Activated T-helper 1 cell treated with anti-CD3 and anti-CD28 coated beads, Interleukin-12 subunit alpha, Interleukin-12 subunit beta, Interleukin-2, Interleukin-4 antibody, amounts not matched to agents 30 ng/mL and 10 ng/mL and 1 ng/mL, durations not matched to agents 14 hours and 24 hours and 36 hours (primary cell): ENCODE measurements at regions not wholly inside any gene's neighbourhood (a gene's known extent, or its start where the extent isn't known, plus 50 kb on each side); places are given as distances from the start of the nearest gene placed in this dataset.
"Not testable (repeated sequence)": the region's sequence is repeated elsewhere in the genome, so short reads cannot be mapped to it uniquely, and the experiment has no call there.

Source experiments
- DNase-seq: peaks from one replicate; pipeline ENCODE4 v3.0.0; 2021; ENCODE audit warnings: low spot score
- H3K27ac Mint-ChIP-seq: one replicate; pipeline ENCODE4 v1.8.0; 2021; ENCODE audit warnings: mild to moderate bottlenecking, mixed read lengths
- H3K27me3 Mint-ChIP-seq: one replicate; pipeline ENCODE4 v1.8.0; 2022; ENCODE audit warnings: mild to moderate bottlenecking, moderate library complexity, mixed read lengths; ENCODE audit not compliant: insufficient read depth
- H3K36me3 Mint-ChIP-seq: one replicate; pipeline ENCODE4 v1.8.0; 2021; ENCODE audit warnings: low read depth, mixed read lengths
- H3K4me1 Mint-ChIP-seq: one replicate; pipeline ENCODE4 v1.8.0; 2021; ENCODE audit warnings: low read depth, mixed read lengths
- H3K4me3 Mint-ChIP-seq: one replicate; pipeline ENCODE4 v1.8.0; 2021; ENCODE audit warnings: mild to moderate bottlenecking, moderate library complexity, mixed read lengths
- H3K9me3 Mint-ChIP-seq: one replicate; pipeline ENCODE4 v1.8.0; 2021; ENCODE audit warnings: mixed read lengths
- intact Hi-C: fragments of 100-400 bp; cut with micrococcal nuclease; formaldehyde crosslinking; loops from one replicate; pipeline ENCODE4 v1.15.1; 2024

DNA sequence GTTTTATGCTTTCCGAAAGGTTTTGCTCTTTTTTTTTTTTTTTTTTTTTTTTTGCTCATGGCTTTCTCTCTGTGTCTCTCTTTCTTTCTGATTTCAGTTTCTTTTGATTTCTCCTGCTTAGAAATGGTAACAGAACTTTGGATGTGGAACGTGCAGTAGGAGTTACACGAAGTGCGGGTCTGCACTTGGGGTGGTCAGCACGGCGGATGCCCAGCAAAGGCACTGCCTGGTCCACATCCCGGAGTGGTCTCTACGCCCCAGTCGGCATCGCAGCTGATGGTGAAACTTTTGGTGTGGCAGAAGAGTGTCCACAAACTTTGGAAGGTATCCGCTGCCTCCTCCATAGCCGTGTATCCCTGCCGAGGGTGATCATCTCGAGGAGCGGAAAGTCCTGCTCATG, 385.2 kb downstream of the ZNF716 start:
- DNase-seq, H3K27ac Mint-ChIP-seq, H3K36me3 Mint-ChIP-seq, intact Hi-C loops, H3K4me3 Mint-ChIP-seq, H3K27me3 Mint-ChIP-seq, H3K9me3 Mint-ChIP-seq, H3K4me1 Mint-ChIP-seq: not testable (repeated sequence)

DNA sequence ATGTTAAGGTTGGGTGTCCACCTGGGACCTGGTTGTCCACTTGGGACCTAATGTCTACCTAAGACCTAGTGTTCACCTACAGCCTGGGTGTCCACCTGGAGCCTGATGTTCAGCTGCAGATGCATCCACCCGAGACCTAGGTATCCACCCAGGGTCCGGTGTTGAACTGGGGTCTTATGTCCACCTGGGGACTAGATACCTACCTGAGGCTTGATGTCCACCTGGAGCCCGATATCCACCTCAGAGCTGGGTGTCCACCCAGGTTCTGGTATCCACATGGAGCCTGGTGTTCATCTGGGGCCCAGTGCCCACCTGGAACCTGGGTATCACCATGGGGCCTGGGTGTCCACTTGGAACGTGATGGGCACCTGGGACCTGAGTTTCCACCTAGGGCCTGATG, 389.2 kb downstream of the ZNF716 start:
- H3K36me3 Mint-ChIP-seq, H3K27me3 Mint-ChIP-seq, H3K4me1 Mint-ChIP-seq, H3K27ac Mint-ChIP-seq, intact Hi-C loops, H3K4me3 Mint-ChIP-seq, DNase-seq, H3K9me3 Mint-ChIP-seq: not testable (repeated sequence)

DNA sequence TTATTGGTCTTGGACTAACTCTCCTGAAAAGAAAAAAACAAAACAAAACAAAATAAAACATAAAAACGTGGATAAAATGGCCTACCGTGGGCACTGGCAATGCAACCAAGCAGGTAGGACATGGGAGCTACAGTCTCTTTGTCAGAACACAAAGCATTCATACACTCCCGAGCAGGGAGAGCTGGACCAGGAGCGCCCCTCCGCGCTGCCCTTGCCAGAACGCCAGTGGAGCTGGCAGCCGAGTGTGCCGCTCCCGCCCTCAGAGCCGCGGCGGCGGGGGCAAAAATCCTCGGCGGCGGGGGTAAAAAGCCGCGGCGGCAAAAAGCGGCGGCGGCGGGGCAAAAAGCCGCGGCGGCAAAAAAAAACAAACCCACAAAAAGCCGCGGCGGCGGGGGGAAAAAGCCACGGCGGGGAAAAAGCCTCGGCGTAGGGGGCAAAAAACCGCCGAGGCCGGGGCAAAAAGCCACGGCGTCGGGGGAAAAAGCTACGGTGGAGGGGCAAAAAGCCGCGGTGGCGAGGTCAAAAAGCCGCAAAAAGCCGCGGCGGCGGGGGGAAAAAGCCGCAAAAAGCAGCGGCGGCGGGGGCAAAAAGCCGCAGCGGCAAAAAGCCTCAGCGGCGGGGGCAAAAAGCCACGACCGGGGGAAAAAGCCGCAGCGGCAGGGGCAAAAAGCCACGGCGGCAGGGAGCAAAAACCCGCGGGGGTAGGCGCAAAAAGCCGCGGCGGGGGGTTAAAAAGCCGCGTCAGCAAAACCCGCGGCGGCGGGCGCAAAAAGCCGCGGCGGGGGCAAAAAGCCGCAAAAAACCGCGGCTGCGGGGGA, 418.1 kb downstream of the ZNF716 start:
- Mint-ChIP-seq H3K4me1 (no peaks in the 10 kb centered on the region), H3K9me3 (peaks cover 18% of the 10 kb centered on the region), H3K4me3 (no peak overlapping the region), H3K27me3 (peaks cover 4% of the 10 kb centered on the region), H3K36me3 (no peaks in the 10 kb centered on the region), H3K27ac (no peak overlapping the region)
- no peak for DNase-seq
- intact Hi-C loops = no loop called here

DNA sequence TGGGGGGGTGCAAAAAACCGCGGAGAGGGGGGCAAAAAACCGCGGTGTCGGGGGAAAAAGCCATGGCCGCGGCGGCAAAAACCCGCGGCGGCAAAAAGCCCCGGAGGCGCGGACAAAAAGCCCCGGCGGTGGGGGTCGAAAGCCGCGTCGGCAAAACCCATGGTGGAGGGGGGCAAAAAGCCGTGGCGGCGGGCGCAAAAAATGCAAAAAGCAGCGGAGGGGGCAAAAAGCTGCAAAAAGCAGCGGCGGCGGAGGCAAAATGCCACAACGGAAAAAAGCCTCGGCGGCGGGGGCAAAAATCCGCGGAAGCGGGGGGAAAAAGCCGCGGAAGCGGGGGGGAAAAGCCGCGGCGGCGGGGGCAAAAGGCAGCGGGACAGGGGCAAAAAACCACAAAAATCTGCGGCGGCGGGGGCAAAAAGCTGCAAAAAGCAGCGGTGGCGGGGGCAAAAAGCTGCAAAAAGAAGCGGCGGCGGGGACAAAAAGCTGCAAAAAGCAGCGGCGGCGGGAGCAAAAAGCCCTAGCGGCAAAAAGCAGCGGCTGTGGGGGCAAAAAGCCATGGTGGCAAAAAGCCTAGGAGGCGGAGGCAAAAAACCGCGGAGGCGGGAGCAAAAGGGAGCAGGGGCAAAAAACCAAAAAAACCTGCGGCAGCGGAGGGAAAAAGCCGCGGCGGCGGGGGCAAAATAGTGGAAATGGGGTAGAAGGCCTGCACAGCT, 418.9 kb downstream of the ZNF716 start:
- no peak overlapping the region for H3K27ac Mint-ChIP-seq
- peaks cover 18% of the 10 kb centered on the region for H3K9me3 Mint-ChIP-seq
- no peak for DNase-seq
- peaks cover 4% of the 10 kb centered on the region for H3K27me3 Mint-ChIP-seq
- no peaks in the 10 kb centered on the region for H3K36me3 Mint-ChIP-seq
- no peaks in the 10 kb centered on the region for H3K4me1 Mint-ChIP-seq
- intact Hi-C loops = no loop called here
- H3K4me3 Mint-ChIP-seq = no peak overlapping the region
